H1 (cell line): ENCODE measurements at regions not wholly inside any gene's neighbourhood (a gene's known extent, or its start where the extent isn't known, plus 50 kb on each side); places are given as distances from the start of the nearest gene placed in this dataset.

Source experiments
- BCL11A ChIP-seq, 2 experiments: IDR thresholded peaks; one replicate each; pipeline ENCODE4 v1.6.1; 2011; ENCODE audit warnings: low read depth in 2 of 2, low read length in 2 of 2, mild to moderate bottlenecking in 2 of 2
- CHD2 ChIP-seq: IDR thresholded peaks from 2 replicates; pipeline ENCODE4 v1.6.1; 2012; ENCODE audit warnings: low read length, improper control_type of control experiment
- FOSL1 ChIP-seq: IDR thresholded peaks from 2 replicates; pipeline ENCODE4 v1.6.1; 2011; ENCODE audit warnings: mild to moderate bottlenecking, low read depth, low read length, moderate library complexity; ENCODE audit not compliant: insufficient read depth
- GABPA ChIP-seq: IDR thresholded peaks from 2 replicates; pipeline ENCODE4 v1.6.1; 2011; ENCODE audit warnings: mild to moderate bottlenecking, low read length, moderate library complexity, borderline replicate concordance; ENCODE audit not compliant: insufficient read depth
- SIN3A ChIP-seq, 2 experiments: IDR thresholded peaks in 1 of 2; conservative IDR thresholded peaks in 1 of 2; 2 replicates each; pipeline ENCODE4 v1.6.1; 2011 to 2012; ENCODE audit warnings: low read length in 2 of 2, improper control_type of control experiment in 1 of 2, low read depth in 1 of 2, mild to moderate bottlenecking in 1 of 2
- TAF7 ChIP-seq: optimal IDR thresholded peaks from 2 replicates; pipeline ENCODE3; 2011; ENCODE audit warnings: low read depth, mild to moderate bottlenecking, inconsistent platforms, low read length, moderate library complexity, borderline replicate concordance
- TF ChIP-seq, protein P1 (sequence below): fragments of 300-600 bp; sonication (generic); IDR thresholded peaks from 2 replicates; pipeline ENCODE4 v1.7.1; 2012; ENCODE audit warnings: low read length, moderate library complexity, mild to moderate bottlenecking, inconsistent platforms; ENCODE audit not compliant: insufficient replicate concordance

DNA sequence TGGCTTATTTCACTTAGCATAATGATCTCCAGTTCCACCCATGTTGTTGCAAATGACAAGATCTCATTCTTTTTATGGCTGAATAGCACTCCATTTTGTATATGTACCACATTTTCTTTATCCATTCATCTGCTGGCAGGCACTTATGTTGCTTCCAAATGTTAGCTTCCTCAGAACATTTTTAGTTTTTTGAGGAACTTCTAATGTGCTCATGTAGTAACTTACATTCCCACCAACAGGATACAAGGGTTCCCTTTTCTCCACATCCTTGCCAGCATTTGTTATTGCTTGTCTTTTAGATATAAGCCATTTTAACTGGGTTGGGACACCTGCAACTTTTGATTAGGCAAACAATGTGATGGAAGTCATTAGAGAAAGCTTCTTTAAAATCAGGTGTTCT is 454.2 kb downstream of the NLGN4X start (continued):
- TF ChIP-seq, protein P1, sequence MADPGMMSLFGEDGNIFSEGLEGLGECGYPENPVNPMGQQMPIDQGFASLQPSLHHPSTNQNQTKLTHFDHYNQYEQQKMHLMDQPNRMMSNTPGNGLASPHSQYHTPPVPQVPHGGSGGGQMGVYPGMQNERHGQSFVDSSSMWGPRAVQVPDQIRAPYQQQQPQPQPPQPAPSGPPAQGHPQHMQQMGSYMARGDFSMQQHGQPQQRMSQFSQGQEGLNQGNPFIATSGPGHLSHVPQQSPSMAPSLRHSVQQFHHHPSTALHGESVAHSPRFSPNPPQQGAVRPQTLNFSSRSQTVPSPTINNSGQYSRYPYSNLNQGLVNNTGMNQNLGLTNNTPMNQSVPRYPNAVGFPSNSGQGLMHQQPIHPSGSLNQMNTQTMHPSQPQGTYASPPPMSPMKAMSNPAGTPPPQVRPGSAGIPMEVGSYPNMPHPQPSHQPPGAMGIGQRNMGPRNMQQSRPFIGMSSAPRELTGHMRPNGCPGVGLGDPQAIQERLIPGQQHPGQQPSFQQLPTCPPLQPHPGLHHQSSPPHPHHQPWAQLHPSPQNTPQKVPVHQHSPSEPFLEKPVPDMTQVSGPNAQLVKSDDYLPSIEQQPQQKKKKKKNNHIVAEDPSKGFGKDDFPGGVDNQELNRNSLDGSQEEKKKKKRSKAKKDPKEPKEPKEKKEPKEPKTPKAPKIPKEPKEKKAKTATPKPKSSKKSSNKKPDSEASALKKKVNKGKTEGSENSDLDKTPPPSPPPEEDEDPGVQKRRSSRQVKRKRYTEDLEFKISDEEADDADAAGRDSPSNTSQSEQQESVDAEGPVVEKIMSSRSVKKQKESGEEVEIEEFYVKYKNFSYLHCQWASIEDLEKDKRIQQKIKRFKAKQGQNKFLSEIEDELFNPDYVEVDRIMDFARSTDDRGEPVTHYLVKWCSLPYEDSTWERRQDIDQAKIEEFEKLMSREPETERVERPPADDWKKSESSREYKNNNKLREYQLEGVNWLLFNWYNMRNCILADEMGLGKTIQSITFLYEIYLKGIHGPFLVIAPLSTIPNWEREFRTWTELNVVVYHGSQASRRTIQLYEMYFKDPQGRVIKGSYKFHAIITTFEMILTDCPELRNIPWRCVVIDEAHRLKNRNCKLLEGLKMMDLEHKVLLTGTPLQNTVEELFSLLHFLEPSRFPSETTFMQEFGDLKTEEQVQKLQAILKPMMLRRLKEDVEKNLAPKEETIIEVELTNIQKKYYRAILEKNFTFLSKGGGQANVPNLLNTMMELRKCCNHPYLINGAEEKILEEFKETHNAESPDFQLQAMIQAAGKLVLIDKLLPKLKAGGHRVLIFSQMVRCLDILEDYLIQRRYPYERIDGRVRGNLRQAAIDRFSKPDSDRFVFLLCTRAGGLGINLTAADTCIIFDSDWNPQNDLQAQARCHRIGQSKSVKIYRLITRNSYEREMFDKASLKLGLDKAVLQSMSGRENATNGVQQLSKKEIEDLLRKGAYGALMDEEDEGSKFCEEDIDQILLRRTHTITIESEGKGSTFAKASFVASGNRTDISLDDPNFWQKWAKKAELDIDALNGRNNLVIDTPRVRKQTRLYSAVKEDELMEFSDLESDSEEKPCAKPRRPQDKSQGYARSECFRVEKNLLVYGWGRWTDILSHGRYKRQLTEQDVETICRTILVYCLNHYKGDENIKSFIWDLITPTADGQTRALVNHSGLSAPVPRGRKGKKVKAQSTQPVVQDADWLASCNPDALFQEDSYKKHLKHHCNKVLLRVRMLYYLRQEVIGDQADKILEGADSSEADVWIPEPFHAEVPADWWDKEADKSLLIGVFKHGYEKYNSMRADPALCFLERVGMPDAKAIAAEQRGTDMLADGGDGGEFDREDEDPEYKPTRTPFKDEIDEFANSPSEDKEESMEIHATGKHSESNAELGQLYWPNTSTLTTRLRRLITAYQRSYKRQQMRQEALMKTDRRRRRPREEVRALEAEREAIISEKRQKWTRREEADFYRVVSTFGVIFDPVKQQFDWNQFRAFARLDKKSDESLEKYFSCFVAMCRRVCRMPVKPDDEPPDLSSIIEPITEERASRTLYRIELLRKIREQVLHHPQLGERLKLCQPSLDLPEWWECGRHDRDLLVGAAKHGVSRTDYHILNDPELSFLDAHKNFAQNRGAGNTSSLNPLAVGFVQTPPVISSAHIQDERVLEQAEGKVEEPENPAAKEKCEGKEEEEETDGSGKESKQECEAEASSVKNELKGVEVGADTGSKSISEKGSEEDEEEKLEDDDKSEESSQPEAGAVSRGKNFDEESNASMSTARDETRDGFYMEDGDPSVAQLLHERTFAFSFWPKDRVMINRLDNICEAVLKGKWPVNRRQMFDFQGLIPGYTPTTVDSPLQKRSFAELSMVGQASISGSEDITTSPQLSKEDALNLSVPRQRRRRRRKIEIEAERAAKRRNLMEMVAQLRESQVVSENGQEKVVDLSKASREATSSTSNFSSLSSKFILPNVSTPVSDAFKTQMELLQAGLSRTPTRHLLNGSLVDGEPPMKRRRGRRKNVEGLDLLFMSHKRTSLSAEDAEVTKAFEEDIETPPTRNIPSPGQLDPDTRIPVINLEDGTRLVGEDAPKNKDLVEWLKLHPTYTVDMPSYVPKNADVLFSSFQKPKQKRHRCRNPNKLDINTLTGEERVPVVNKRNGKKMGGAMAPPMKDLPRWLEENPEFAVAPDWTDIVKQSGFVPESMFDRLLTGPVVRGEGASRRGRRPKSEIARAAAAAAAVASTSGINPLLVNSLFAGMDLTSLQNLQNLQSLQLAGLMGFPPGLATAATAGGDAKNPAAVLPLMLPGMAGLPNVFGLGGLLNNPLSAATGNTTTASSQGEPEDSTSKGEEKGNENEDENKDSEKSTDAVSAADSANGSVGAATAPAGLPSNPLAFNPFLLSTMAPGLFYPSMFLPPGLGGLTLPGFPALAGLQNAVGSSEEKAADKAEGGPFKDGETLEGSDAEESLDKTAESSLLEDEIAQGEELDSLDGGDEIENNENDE = no peak
- TF ChIP-seq BCL11A (IDR thresholded peaks at IDR 0.05; ENCODE audit: low read depth in 2 of 2, low read length in 2 of 2) (no peak), CHD2 (no peak), SIN3A (conservative IDR thresholded peaks at IDR 0.05 in 1 of 2, IDR thresholded peaks at IDR 0.05 in 1 of 2; ENCODE audit: low read depth in 1 of 2, low read length in 2 of 2) (no peak), GABPA (no peak), FOSL1 (no peak), TAF7 (no peak)
